Neural cell (in vitro differentiated cells): ENCODE measurements at regions not wholly inside any gene's neighbourhood (a gene's known extent, or its start where the extent isn't known, plus 50 kb on each side); places are given as distances from the start of the nearest gene placed in this dataset.

Source experiments
- H2AFZ ChIP-seq: fragments of 200-600, 300-800 bp; sonication (generic), shearing (Covaris generic); 2 replicates; pipeline ENCODE4 v1.6.0; 2014; ENCODE audit warnings: low read depth, mild to moderate bottlenecking, antibody characterized with exemption, low read length, moderate library complexity
- H3F3A ChIP-seq: fragments of 200-600 bp; shearing (Covaris generic); 2 replicates; pipeline ENCODE4 v1.6.1; 2016; ENCODE audit warnings: mild to moderate bottlenecking, moderate library complexity, mixed read lengths, antibody characterized with exemption, low read length; ENCODE audit not compliant: insufficient read depth, poor library complexity, severe bottlenecking
- H3K27ac ChIP-seq: fragments of 200-600, 300-800 bp; sonication (generic), shearing (Covaris generic); 2 replicates; pipeline ENCODE4 v1.5.1; 2014; ENCODE audit warnings: mild to moderate bottlenecking, low read length, moderate library complexity
- H3K27me3 ChIP-seq: fragments of 300-800, 200-600 bp; sonication (generic), shearing (Covaris generic); 2 replicates; pipeline ENCODE4 v1.6.0; 2014; ENCODE audit warnings: mild to moderate bottlenecking, low read depth, low read length, moderate library complexity; ENCODE audit not compliant: insufficient read depth
- H3K36me3 ChIP-seq: fragments of 300-800, 200-600 bp; sonication (generic), shearing (Covaris generic); 2 replicates; pipeline ENCODE4 v1.5.1; 2014; ENCODE audit warnings: mild to moderate bottlenecking, antibody characterized with exemption, low read length, moderate library complexity; ENCODE audit not compliant: insufficient read depth
- H3K4me2 ChIP-seq: fragments of 300-800, 200-600 bp; sonication (generic), shearing (Covaris generic); 2 replicates; pipeline ENCODE4 v1.6.0; 2014; ENCODE audit warnings: mild to moderate bottlenecking, low read length
- H3K4me3 ChIP-seq: fragments of 300-800, 200-600 bp; sonication (generic), shearing (Covaris generic); 2 replicates; pipeline ENCODE4 v1.5.1; 2014; ENCODE audit warnings: mild to moderate bottlenecking, low read length, moderate library complexity
- H3K79me2 ChIP-seq: fragments of 200-600 bp; shearing (Covaris generic); replicated peaks from 2 replicates; pipeline ENCODE4 v1.6.0; 2014; ENCODE audit warnings: mild to moderate bottlenecking, low read length, moderate library complexity; ENCODE audit not compliant: insufficient read depth
- H3K9ac ChIP-seq: fragments of 300-800, 200-600 bp; sonication (generic), shearing (Covaris generic); 2 replicates; pipeline ENCODE4 v1.6.1; 2016; ENCODE audit warnings: mild to moderate bottlenecking, low read length, mixed read lengths
- H3K9me2 ChIP-seq: fragments of 200-600 bp; shearing (Covaris generic); 2 replicates; pipeline ENCODE4 v1.6.1; 2016; ENCODE audit warnings: mild to moderate bottlenecking, low read length, mixed read lengths; ENCODE audit not compliant: insufficient read depth
- H3K9me3 ChIP-seq: fragments of 200-600, 300-800 bp; sonication (generic), shearing (Covaris generic); 2 replicates; pipeline ENCODE4 v1.6.1; 2016; ENCODE audit warnings: mild to moderate bottlenecking, mixed run types, low read length, moderate library complexity, mixed read lengths
- H4K20me1 ChIP-seq: fragments of 200-600 bp; shearing (Covaris generic); 2 replicates; pipeline ENCODE4 v1.6.1; 2016; ENCODE audit warnings: mild to moderate bottlenecking, mixed run types; ENCODE audit not compliant: insufficient read depth
- EP300 ChIP-seq: fragments of 450-650 bp; conservative IDR thresholded peaks from 2 replicates; pipeline ENCODE4 v1.6.1; 2014; ENCODE audit warnings: antibody characterized with exemption, mild to moderate bottlenecking, moderate library complexity; ENCODE audit not compliant: poor library complexity, severe bottlenecking
- EZH2 ChIP-seq: fragments of 200-600, 300-800 bp; shearing (Covaris generic), sonication (generic); IDR thresholded peaks from 2 replicates; pipeline ENCODE4 v1.6.1; 2014; ENCODE audit warnings: antibody characterized with exemption, low read length, borderline replicate concordance, mild to moderate bottlenecking; ENCODE audit not compliant: insufficient read depth, poor library complexity, severe bottlenecking
- MXI1 ChIP-seq: fragments of 450-650 bp; conservative IDR thresholded peaks from 2 replicates; pipeline ENCODE4 v1.6.1; 2014; ENCODE audit warnings: antibody characterized with exemption, mild to moderate bottlenecking; ENCODE audit not compliant: poor library complexity, severe bottlenecking
- POLR2AphosphoS5 ChIP-seq: IDR thresholded peaks from 2 replicates; pipeline ENCODE4 v1.6.1; 2012
- RAD21 ChIP-seq: fragments of 450-650 bp; conservative IDR thresholded peaks from 2 replicates; pipeline ENCODE4 v1.6.1; 2014; ENCODE audit warnings: antibody characterized with exemption, mild to moderate bottlenecking, moderate library complexity
- SMC3 ChIP-seq: fragments of 450-650 bp; conservative IDR thresholded peaks from 2 replicates; pipeline ENCODE4 v1.6.1; 2014; ENCODE audit warnings: antibody characterized with exemption, mild to moderate bottlenecking, moderate library complexity; ENCODE audit not compliant: poor library complexity
- TAF1 ChIP-seq: IDR thresholded peaks from 2 replicates; pipeline ENCODE4 v1.6.1; 2012; ENCODE audit warnings: low read depth
- TF ChIP-seq, protein P1 (sequence below): fragments of 450-650 bp; IDR thresholded peaks from 2 replicates; pipeline ENCODE4 v1.5.1; 2014; ENCODE audit warnings: antibody characterized with exemption, mild to moderate bottlenecking, moderate library complexity; ENCODE audit not compliant: poor library complexity, severe bottlenecking
- TF ChIP-seq, protein P2 (sequence below): IDR thresholded peaks from 2 replicates; pipeline ENCODE4 v1.6.1; 2012; ENCODE audit warnings: borderline replicate concordance

DNA sequence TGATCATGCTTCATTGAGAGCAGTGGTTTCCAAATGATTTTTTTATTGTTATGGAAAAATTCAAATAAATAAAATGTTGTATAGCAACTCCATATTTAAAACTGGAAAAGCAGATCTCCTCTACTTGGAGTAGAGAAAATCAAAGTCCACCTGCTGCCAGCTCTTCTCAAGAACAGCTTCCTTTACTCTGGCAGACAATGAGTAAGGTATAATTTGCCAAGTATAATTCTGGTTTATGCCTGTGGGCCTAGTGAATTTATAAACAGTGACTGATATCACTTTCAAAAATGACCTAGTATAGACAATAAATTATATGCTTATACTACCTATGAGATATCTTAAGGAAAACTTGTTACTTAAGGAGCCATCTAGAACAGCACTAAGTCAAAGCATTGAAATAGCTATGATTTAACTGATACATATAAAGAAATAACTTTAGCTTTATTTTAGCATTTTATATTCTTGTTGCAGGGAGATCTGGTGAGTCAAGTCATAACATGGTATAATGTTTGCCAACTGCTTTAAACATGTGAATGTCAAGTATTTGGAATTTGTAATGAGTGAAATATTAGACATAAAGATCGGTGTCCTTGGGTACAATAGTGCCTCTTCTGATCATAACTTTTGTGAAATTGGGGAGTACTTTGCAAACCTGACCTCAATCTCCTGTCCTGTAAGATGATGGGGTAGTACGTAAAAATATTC is 1389.1 kb upstream of the PIK3C3 start:
- Histone ChIP-seq H3K36me3 (no peaks in the 10 kb centered on the region), H3F3A (no peaks in the 10 kb centered on the region), H3K4me3 (no peak overlapping the region), H3K9me2 (no peaks in the 10 kb centered on the region), H3K9me3 (no peaks in the 10 kb centered on the region), H3K27me3 (no peaks in the 10 kb centered on the region), H3K79me2 (no peaks in the 10 kb centered on the region), H3K4me2 (no peak overlapping the region), H3K9ac (no peak overlapping the region), H3K27ac (no peak overlapping the region), H2AFZ (no peak overlapping the region), H4K20me1 (no peaks in the 10 kb centered on the region)
- TF ChIP-seq TAF1 (no peak), POLR2AphosphoS5 (no peak), EP300 (no peak), MXI1 (no peak), EZH2 (no peak)
- TF ChIP-seq, protein P1, sequence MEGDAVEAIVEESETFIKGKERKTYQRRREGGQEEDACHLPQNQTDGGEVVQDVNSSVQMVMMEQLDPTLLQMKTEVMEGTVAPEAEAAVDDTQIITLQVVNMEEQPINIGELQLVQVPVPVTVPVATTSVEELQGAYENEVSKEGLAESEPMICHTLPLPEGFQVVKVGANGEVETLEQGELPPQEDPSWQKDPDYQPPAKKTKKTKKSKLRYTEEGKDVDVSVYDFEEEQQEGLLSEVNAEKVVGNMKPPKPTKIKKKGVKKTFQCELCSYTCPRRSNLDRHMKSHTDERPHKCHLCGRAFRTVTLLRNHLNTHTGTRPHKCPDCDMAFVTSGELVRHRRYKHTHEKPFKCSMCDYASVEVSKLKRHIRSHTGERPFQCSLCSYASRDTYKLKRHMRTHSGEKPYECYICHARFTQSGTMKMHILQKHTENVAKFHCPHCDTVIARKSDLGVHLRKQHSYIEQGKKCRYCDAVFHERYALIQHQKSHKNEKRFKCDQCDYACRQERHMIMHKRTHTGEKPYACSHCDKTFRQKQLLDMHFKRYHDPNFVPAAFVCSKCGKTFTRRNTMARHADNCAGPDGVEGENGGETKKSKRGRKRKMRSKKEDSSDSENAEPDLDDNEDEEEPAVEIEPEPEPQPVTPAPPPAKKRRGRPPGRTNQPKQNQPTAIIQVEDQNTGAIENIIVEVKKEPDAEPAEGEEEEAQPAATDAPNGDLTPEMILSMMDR: no peak
- TF ChIP-seq, protein P2, sequence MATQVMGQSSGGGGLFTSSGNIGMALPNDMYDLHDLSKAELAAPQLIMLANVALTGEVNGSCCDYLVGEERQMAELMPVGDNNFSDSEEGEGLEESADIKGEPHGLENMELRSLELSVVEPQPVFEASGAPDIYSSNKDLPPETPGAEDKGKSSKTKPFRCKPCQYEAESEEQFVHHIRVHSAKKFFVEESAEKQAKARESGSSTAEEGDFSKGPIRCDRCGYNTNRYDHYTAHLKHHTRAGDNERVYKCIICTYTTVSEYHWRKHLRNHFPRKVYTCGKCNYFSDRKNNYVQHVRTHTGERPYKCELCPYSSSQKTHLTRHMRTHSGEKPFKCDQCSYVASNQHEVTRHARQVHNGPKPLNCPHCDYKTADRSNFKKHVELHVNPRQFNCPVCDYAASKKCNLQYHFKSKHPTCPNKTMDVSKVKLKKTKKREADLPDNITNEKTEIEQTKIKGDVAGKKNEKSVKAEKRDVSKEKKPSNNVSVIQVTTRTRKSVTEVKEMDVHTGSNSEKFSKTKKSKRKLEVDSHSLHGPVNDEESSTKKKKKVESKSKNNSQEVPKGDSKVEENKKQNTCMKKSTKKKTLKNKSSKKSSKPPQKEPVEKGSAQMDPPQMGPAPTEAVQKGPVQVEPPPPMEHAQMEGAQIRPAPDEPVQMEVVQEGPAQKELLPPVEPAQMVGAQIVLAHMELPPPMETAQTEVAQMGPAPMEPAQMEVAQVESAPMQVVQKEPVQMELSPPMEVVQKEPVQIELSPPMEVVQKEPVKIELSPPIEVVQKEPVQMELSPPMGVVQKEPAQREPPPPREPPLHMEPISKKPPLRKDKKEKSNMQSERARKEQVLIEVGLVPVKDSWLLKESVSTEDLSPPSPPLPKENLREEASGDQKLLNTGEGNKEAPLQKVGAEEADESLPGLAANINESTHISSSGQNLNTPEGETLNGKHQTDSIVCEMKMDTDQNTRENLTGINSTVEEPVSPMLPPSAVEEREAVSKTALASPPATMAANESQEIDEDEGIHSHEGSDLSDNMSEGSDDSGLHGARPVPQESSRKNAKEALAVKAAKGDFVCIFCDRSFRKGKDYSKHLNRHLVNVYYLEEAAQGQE: no peak

DNA sequence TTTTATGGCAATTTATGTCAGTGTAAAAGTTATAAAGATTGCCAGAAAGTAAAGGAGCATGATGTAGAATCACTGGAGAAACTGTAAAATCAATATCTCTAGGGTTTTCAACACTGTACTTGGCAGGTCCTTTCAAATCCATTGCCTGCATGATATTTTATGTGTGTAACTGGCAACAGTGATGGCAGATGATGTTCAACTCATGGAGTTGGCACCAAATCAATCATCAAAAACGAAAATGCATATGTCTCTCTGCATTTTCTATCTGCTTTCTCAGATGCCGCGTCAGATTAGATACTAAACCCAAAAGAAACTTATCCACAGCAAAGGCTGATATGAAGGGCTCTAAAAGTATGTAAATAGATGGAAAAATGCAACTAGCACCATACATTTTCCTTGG is 1395.5 kb upstream of the PIK3C3 start:
- no peak for TF ChIP-seq RAD21
- TF ChIP-seq, protein P2: no peak
- no peak for TF ChIP-seq POLR2AphosphoS5
- TF ChIP-seq SMC3: no peak
- Histone ChIP-seq H3K36me3 (no peaks in the 10 kb centered on the region), H3K27ac (no peak overlapping the region), H3K79me2 (no peaks in the 10 kb centered on the region), H4K20me1 (no peaks in the 10 kb centered on the region), H3K27me3 (no peaks in the 10 kb centered on the region), H3K4me3 (no peak overlapping the region), H3K9me3 (no peaks in the 10 kb centered on the region), H3K9ac (no peak overlapping the region), H3F3A (no peaks in the 10 kb centered on the region), H3K4me2 (no peak overlapping the region), H3K9me2 (no peaks in the 10 kb centered on the region), H2AFZ (no peak overlapping the region)
